SK-N-SH treated with all-trans-retinoic acid at 6 μM for 48 hours (cell line): ENCODE measurements at regions not wholly inside any gene's neighbourhood (a gene's known extent, or its start where the extent isn't known, plus 50 kb on each side); places are given as distances from the start of the nearest gene placed in this dataset.

ENCODE experiments used
- ARNTL ChIP-seq: fragments of 450-650 bp; formaldehyde crosslinking; IDR thresholded peaks from 2 replicates; pipeline ENCODE4 v1.5.0; 2020; ENCODE audit warnings: low read depth, mild to moderate bottlenecking, moderate library complexity, borderline replicate concordance
- GLIS3 ChIP-seq: fragments of 250-450 bp; sonication (Bioruptor Pico); IDR thresholded peaks from 2 replicates; pipeline ENCODE4 v1.5.0; 2020; ENCODE audit warnings: mild to moderate bottlenecking, moderate library complexity
- ISL1 ChIP-seq: fragments of 250-450 bp; sonication (Bioruptor Pico); IDR thresholded peaks from 2 replicates; pipeline ENCODE4 v2.1.2; 2022; ENCODE audit warnings: mild to moderate bottlenecking, moderate library complexity
- OSR1 ChIP-seq: fragments of 250-450 bp; sonication (Bioruptor Pico); IDR thresholded peaks from 2 replicates; pipeline ENCODE4 v1.8.0; 2022; ENCODE audit warnings: moderate library complexity, mild to moderate bottlenecking, inconsistent platforms
- RARB ChIP-seq: fragments of 250-450 bp; sonication (Bioruptor Pico); IDR thresholded peaks from 2 replicates; pipeline ENCODE4 v1.8.0; 2021; ENCODE audit warnings: mild to moderate bottlenecking, moderate library complexity
- ZC3H10 ChIP-seq: fragments of 250-450 bp; sonication (Bioruptor Pico); IDR thresholded peaks from 2 replicates; pipeline ENCODE4 v1.5.1; 2021; ENCODE audit warnings: mild to moderate bottlenecking, moderate library complexity
- ZFP3 ChIP-seq: fragments of 250-450 bp; sonication (Bioruptor Pico); IDR thresholded peaks from 2 replicates; pipeline ENCODE4 v1.5.0; 2020; ENCODE audit warnings: mild to moderate bottlenecking, moderate library complexity
- ZFP30 ChIP-seq: fragments of 450-650 bp; formaldehyde crosslinking; IDR thresholded peaks from 2 replicates; pipeline ENCODE4 v1.5.0; 2022; ENCODE audit warnings: mild to moderate bottlenecking, moderate library complexity
- ZNF565 ChIP-seq: fragments of 450-650 bp; formaldehyde crosslinking; conservative IDR thresholded peaks from 2 replicates; pipeline ENCODE4 v1.5.0; 2020; ENCODE audit warnings: low read depth, mild to moderate bottlenecking, moderate library complexity
- TF ChIP-seq, protein P1 (sequence below): fragments of 250-450 bp; sonication (Bioruptor Pico); IDR thresholded peaks from 2 replicates; pipeline ENCODE4 v1.8.0; 2020; ENCODE audit warnings: mild to moderate bottlenecking, moderate library complexity, borderline replicate concordance
- TF ChIP-seq, protein P2 (sequence below): fragments of 250-450 bp; sonication (Bioruptor Pico); IDR thresholded peaks from 2 replicates; pipeline ENCODE4 v1.5.1; 2020; ENCODE audit warnings: low read depth, mild to moderate bottlenecking, moderate library complexity
- TF ChIP-seq, protein P3 (sequence below): fragments of 250-450 bp; sonication (Bioruptor Pico); IDR thresholded peaks from 2 replicates; pipeline ENCODE4 v1.5.0; 2020; ENCODE audit warnings: mild to moderate bottlenecking, moderate library complexity

DNA sequence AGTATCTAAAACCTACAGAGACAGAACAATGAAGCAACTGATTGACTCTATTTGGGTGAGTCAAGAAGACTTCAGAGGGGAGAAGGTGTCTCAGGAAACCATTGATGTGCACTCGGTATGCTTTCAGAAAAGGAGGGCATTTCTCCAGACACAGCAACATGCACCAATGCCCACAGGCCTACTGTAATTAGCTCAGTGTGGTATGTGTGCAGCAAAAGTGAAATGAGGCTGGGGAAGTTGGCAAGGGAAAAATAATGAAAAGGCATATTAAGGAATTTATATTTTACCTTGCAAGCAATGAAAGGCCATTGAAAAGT lies 158.4 kb upstream of the GRIP1 start:
- TF ChIP-seq, protein P1, sequence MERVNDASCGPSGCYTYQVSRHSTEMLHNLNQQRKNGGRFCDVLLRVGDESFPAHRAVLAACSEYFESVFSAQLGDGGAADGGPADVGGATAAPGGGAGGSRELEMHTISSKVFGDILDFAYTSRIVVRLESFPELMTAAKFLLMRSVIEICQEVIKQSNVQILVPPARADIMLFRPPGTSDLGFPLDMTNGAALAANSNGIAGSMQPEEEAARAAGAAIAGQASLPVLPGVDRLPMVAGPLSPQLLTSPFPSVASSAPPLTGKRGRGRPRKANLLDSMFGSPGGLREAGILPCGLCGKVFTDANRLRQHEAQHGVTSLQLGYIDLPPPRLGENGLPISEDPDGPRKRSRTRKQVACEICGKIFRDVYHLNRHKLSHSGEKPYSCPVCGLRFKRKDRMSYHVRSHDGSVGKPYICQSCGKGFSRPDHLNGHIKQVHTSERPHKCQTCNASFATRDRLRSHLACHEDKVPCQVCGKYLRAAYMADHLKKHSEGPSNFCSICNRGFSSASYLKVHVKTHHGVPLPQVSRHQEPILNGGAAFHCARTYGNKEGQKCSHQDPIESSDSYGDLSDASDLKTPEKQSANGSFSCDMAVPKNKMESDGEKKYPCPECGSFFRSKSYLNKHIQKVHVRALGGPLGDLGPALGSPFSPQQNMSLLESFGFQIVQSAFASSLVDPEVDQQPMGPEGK (CRISPR knock-in tag): no peak
- TF ChIP-seq RARB (CRISPR knock-in tag): no peak
- TF ChIP-seq, protein P2, sequence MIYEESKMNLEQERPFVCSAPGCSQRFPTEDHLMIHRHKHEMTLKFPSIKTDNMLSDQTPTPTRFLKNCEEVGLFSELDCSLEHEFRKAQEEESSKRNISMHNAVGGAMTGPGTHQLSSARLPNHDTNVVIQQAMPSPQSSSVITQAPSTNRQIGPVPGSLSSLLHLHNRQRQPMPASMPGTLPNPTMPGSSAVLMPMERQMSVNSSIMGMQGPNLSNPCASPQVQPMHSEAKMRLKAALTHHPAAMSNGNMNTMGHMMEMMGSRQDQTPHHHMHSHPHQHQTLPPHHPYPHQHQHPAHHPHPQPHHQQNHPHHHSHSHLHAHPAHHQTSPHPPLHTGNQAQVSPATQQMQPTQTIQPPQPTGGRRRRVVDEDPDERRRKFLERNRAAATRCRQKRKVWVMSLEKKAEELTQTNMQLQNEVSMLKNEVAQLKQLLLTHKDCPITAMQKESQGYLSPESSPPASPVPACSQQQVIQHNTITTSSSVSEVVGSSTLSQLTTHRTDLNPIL (CRISPR knock-in tag): no peak
- TF ChIP-seq ZFP3: no peak
- no peak for TF ChIP-seq ZFP30 (CRISPR knock-in tag)
- TF ChIP-seq, protein P3, sequence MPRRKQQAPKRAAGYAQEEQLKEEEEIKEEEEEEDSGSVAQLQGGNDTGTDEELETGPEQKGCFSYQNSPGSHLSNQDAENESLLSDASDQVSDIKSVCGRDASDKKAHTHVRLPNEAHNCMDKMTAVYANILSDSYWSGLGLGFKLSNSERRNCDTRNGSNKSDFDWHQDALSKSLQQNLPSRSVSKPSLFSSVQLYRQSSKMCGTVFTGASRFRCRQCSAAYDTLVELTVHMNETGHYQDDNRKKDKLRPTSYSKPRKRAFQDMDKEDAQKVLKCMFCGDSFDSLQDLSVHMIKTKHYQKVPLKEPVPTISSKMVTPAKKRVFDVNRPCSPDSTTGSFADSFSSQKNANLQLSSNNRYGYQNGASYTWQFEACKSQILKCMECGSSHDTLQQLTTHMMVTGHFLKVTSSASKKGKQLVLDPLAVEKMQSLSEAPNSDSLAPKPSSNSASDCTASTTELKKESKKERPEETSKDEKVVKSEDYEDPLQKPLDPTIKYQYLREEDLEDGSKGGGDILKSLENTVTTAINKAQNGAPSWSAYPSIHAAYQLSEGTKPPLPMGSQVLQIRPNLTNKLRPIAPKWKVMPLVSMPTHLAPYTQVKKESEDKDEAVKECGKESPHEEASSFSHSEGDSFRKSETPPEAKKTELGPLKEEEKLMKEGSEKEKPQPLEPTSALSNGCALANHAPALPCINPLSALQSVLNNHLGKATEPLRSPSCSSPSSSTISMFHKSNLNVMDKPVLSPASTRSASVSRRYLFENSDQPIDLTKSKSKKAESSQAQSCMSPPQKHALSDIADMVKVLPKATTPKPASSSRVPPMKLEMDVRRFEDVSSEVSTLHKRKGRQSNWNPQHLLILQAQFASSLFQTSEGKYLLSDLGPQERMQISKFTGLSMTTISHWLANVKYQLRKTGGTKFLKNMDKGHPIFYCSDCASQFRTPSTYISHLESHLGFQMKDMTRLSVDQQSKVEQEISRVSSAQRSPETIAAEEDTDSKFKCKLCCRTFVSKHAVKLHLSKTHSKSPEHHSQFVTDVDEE (CRISPR knock-in tag): no peak
- TF ChIP-seq ISL1: no peak
- TF ChIP-seq OSR1 (CRISPR knock-in tag): no peak
- TF ChIP-seq ZNF565 (CRISPR knock-in tag): no peak
- TF ChIP-seq GLIS3: no peak
- TF ChIP-seq ZC3H10 (CRISPR knock-in tag): no peak
- no peak for TF ChIP-seq ARNTL (CRISPR knock-in tag)
